ENCODE measurements at regions not wholly inside any gene's neighbourhood (a gene's known extent, or its start where the extent isn't known, plus 50 kb on each side); places are given as distances from the start of the nearest gene placed in this dataset.

DNA sequence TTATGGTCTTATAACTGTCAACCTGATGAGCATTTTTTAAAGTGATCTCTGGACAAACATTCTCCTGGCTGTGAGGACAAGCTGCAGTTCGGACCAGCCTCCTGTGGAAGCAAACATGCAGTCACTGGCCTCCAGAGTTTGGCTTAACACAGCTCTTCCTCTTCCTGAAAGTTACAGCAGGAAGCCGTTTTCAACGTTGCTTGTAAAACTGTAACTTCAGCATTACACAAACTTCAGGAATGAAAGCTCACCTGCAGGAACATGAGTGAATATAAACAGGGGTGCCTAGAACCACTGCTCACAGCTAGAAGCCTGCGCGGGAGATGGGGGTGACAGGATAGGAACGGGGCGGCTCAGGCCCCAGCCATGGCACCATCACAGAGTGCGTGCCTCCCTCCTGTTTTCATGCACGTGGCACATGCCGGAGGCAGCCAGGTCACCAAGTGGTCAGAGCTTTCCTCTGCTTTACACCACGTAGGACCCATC, 292.9 kb upstream of the PITRM1 start:
- TF ChIP-seq POLR2AphosphoS5 (IDR thresholded peaks at IDR 0.05; ENCODE audit: low read depth, low read length) (peak; percentile 37; the same call in 1 of the 2 replicates), TAF1 (IDR thresholded peaks at IDR 0.05; ENCODE audit: borderline replicate concordance, insufficient read depth, low read length) (no peak), SIN3A (IDR thresholded peaks at IDR 0.05; ENCODE audit: borderline replicate concordance, insufficient read depth, low read length) (no peak), FOXP2 (optimal IDR thresholded peaks at IDR 0.05; ENCODE audit: borderline replicate concordance, extremely low read depth, extremely low read length, insufficient read depth) (no peak)
- TF ChIP-seq, protein P1, sequence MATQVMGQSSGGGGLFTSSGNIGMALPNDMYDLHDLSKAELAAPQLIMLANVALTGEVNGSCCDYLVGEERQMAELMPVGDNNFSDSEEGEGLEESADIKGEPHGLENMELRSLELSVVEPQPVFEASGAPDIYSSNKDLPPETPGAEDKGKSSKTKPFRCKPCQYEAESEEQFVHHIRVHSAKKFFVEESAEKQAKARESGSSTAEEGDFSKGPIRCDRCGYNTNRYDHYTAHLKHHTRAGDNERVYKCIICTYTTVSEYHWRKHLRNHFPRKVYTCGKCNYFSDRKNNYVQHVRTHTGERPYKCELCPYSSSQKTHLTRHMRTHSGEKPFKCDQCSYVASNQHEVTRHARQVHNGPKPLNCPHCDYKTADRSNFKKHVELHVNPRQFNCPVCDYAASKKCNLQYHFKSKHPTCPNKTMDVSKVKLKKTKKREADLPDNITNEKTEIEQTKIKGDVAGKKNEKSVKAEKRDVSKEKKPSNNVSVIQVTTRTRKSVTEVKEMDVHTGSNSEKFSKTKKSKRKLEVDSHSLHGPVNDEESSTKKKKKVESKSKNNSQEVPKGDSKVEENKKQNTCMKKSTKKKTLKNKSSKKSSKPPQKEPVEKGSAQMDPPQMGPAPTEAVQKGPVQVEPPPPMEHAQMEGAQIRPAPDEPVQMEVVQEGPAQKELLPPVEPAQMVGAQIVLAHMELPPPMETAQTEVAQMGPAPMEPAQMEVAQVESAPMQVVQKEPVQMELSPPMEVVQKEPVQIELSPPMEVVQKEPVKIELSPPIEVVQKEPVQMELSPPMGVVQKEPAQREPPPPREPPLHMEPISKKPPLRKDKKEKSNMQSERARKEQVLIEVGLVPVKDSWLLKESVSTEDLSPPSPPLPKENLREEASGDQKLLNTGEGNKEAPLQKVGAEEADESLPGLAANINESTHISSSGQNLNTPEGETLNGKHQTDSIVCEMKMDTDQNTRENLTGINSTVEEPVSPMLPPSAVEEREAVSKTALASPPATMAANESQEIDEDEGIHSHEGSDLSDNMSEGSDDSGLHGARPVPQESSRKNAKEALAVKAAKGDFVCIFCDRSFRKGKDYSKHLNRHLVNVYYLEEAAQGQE (IDR thresholded peaks at IDR 0.05; ENCODE audit: insufficient read depth in 1 of 2, low read depth in 2 of 2, low read length in 2 of 2) = no peak
